Transverse colon (tissue), 4 donors: ENCODE measurements at regions not wholly inside any gene's neighbourhood (a gene's known extent, or its start where the extent isn't known, plus 50 kb on each side); places are given as distances from the start of the nearest gene placed in this dataset.
A peak's percentile ranks its signal among the peaks of the same experiment; 100 is the strongest.

Source experiments
- DNase-seq: peaks from one replicate; pipeline ENCODE4 v3.0.0-alpha.2; 2019
- H3K27ac ChIP-seq, 4 donors: fragments of 200-600 bp; sonication (generic); 2 replicates each; pipeline ENCODE4 v1.5.1; 2016 to 2018; ENCODE audit warnings: inconsistent platforms in 4 of 4
- H3K27me3 ChIP-seq: fragments of 200-600 bp; sonication (generic); 2 replicates; pipeline ENCODE4 v1.5.1; 2017; ENCODE audit warnings: inconsistent platforms
- H3K36me3 ChIP-seq, 4 donors: fragments of 200-600 bp; sonication (generic); 2 replicates each; pipeline ENCODE4 v1.5.1; 2017 to 2019; ENCODE audit warnings: inconsistent platforms in 4 of 4
- H3K4me1 ChIP-seq, 4 donors: fragments of 200-600 bp; sonication (generic); 2 replicates each; pipeline ENCODE4 v1.5.1; 2017 to 2020; ENCODE audit warnings: inconsistent platforms in 4 of 4
- H3K4me3 ChIP-seq, 4 donors: fragments of 200-600 bp; sonication (generic); 1 replicate in 1 of 4; 2 replicates in 3 of 4; pipeline versions ENCODE4 v1.5.1 to v1.6.1; 2017 to 2019; ENCODE audit warnings: inconsistent platforms in 4 of 4
- H3K9me3 ChIP-seq, 2 donors: fragments of 200-600 bp; sonication (generic); 2 replicates each; pipeline ENCODE4 v1.5.1; 2017 to 2019; ENCODE audit warnings: inconsistent platforms in 2 of 2
- CTCF ChIP-seq, 5 experiments: fragments of 200-600 bp in 3 of 5; fragments of 450-650 bp in 2 of 5; sonication (generic) in 3 of 5; IDR thresholded peaks; 1 replicate in 2 of 5; 2 replicates in 3 of 5; pipeline ENCODE4 v1.5.1; 2016 to 2017; ENCODE audit warnings: antibody characterized with exemption in 5 of 5, inconsistent platforms in 3 of 5, mild to moderate bottlenecking in 2 of 5, moderate library complexity in 1 of 5
- EP300 ChIP-seq: sonication (generic); formaldehyde crosslinking; IDR thresholded peaks from one replicate; pipeline ENCODE4 v1.6.1; 2017; ENCODE audit warnings: antibody characterized with exemption, low read depth
- POLR2A ChIP-seq: fragments of 450-650 bp; IDR thresholded peaks from one replicate; pipeline ENCODE4 v1.6.1; 2016; ENCODE audit warnings: antibody characterized with exemption, mild to moderate bottlenecking, moderate library complexity
- POLR2AphosphoS5 ChIP-seq, 3 donors: sonication (generic); formaldehyde crosslinking; IDR thresholded peaks; one replicate each; pipeline ENCODE4 v1.6.1; 2016; ENCODE audit warnings: antibody characterized with exemption in 3 of 3
- WGBS, 2 donors: methylation state at CpG; one replicate each; pipeline ENCODE4 v1.1.5; 2018; ENCODE audit warnings: low coverage in 1 of 2; 5-methylcytosine and 5-hydroxymethylcytosine counted together
- in situ Hi-C, 4 donors: fragments of 200-750 bp; cut with MboI; loops; one replicate each; pipeline versions ENCODE4 v1.15.0 to v1.15.1; 2017; ENCODE audit warnings: low sequenced_read_pairs in 3 of 4, low pct_ligation_motif_present in 1 of 4, low pct_unique_long_range_greater_than_20kb in 1 of 4
- intact Hi-C: fragments of 100-400 bp; cut with DNase I; formaldehyde crosslinking; loops from one replicate; pipeline ENCODE4 v1.15.1; 2023; ENCODE audit warnings: low total_unique reads

- H3K4me3 ChIP-seq, result no peak overlapping the region
- H3K36me3 ChIP-seq, result no peaks in the 10 kb centered on the region
- WGBS, 2 donors, result 28 to 48% methylated on average over 3 to 4 of the region's 4 CpGs
- intact Hi-C loops, result no loop called here
- in situ Hi-C loops, result loop anchor here (5.0 to 25.0 kb wide), 9 partner anchors 49 to 1016 kb away; partner anchors contain the start of gene ANKH (in 1 of the 4)
- no peak overlapping the region for H3K27ac ChIP-seq
- peak; percentile 58 for DNase-seq
- TF ChIP-seq CTCF (IDR thresholded peaks at IDR 0.05) (peak; percentile 72 to 84 (median 79)), EP300 (no peak)
- H3K9me3 ChIP-seq, result no peaks in the 10 kb centered on the region
- no peaks in the 10 kb centered on the region for H3K27me3 ChIP-seq
- H3K4me1 ChIP-seq, result peaks cover 8 to 25% (median 14%) of the 10 kb centered on the region in 4 donors
These were observed 131.9 kb upstream of the ANKH start for GRCh38 chr5:15003511-15003920.

GRCh38 chr5:15002791-15003190 lies 131.2 kb upstream of the ANKH start:
- Histone ChIP-seq H3K9me3 (no peaks in the 10 kb centered on the region), H3K27ac (no peak overlapping the region), H3K27me3 (no peaks in the 10 kb centered on the region), H3K4me3 (no peak overlapping the region), H3K36me3 (no peaks in the 10 kb centered on the region), H3K4me1 (peaks cover 2 to 18% (median 8%) of the 10 kb centered on the region in 4 donors)
- 48 to 71% methylated on average over 1 to 2 of the region's 2 CpGs for WGBS, 2 donors
- TF ChIP-seq POLR2A (no peak), CTCF (IDR thresholded peaks at IDR 0.05) (no peak), POLR2AphosphoS5 (IDR thresholded peaks at IDR 0.05) (no peak), EP300 (no peak)
- no peak for DNase-seq
- in situ Hi-C loops (loop anchor here (5.0 to 25.0 kb wide), 9 partner anchors 48 to 1015 kb away; partner anchors contain the start of gene ANKH (in 1 of the 4)), intact Hi-C loops (no loop called here)

GRCh38 chr5:15002173-15002572 lies 130.6 kb upstream of the ANKH start:
- H3K27me3 ChIP-seq, result no peaks in the 10 kb centered on the region
- DNase-seq, result no peak
- H3K4me3 ChIP-seq, result no peak overlapping the region
- in situ Hi-C loops, result loop anchor here (5.0 to 25.0 kb wide), 9 partner anchors 47 to 1015 kb away; partner anchors contain the start of gene ANKH (in 1 of the 4)
- no peak overlapping the region for H3K27ac ChIP-seq
- intact Hi-C loops, result no loop called here
- no peaks in the 10 kb centered on the region for H3K9me3 ChIP-seq
- WGBS, 2 donors, result 91 to 98% methylated on average over 4 to 10 of the region's 10 CpGs
- H3K4me1 ChIP-seq, result peaks cover 0 to 13% (median 5%) of the 10 kb centered on the region in 4 donors
- H3K36me3 ChIP-seq, result no peaks in the 10 kb centered on the region
- TF ChIP-seq POLR2A, result no peak

GRCh38 chr5:15001517-15001916 lies 129.9 kb upstream of the ANKH start:
- no peak overlapping the region for H3K27ac ChIP-seq
- no peaks in the 10 kb centered on the region for H3K27me3 ChIP-seq
- WGBS, 2 donors, result 74 to 78% methylated on average over 2 of the region's 2 CpGs
- in situ Hi-C loops (loop anchor here (5.0 to 25.0 kb wide), 9 partner anchors 47 to 1014 kb away; partner anchors contain the start of gene ANKH (in 1 of the 4)), intact Hi-C loops (no loop called here)
- DNase-seq, result no peak
- no peak overlapping the region for H3K4me3 ChIP-seq
- H3K9me3 ChIP-seq, result no peaks in the 10 kb centered on the region
- H3K36me3 ChIP-seq, result no peaks in the 10 kb centered on the region
- H3K4me1 ChIP-seq, result peaks cover 0 to 13% (median 5%) of the 10 kb centered on the region in 4 donors
- no peak for TF ChIP-seq EP300
- no peak for TF ChIP-seq POLR2A
- no peak for TF ChIP-seq CTCF (IDR thresholded peaks at IDR 0.05)
- no peak for TF ChIP-seq POLR2AphosphoS5 (IDR thresholded peaks at IDR 0.05)

GRCh38 chr5:14998491-14998890 lies 126.9 kb upstream of the ANKH start:
- Histone ChIP-seq H3K27me3 (no peaks in the 10 kb centered on the region), H3K27ac (no peak overlapping the region), H3K9me3 (no peaks in the 10 kb centered on the region), H3K4me1 (peaks cover 0 to 22% (median 13%) of the 10 kb centered on the region in 4 donors), H3K4me3 (no peak overlapping the region), H3K36me3 (no peaks in the 10 kb centered on the region)
- intact Hi-C loops (no loop called here), in situ Hi-C loops (no loop called here)
- no peak for TF ChIP-seq POLR2AphosphoS5 (IDR thresholded peaks at IDR 0.05)
- TF ChIP-seq EP300, result no peak
- TF ChIP-seq CTCF (IDR thresholded peaks at IDR 0.05), result no peak
- no peak for TF ChIP-seq POLR2A
- DNase-seq, result no peak
- 86 to 91% methylated on average over 3 of the region's 3 CpGs for WGBS, 2 donors
